T47D (cell line): ENCODE measurements at regions not wholly inside any gene's neighbourhood (a gene's known extent, or its start where the extent isn't known, plus 50 kb on each side); places are given as distances from the start of the nearest gene placed in this dataset.
"Not testable (repeated sequence)": the region's sequence is repeated elsewhere in the genome, so short reads cannot be mapped to it uniquely, and the experiment has no call there.

Experiments used
- DNase-seq, 2 experiments: peaks; one replicate each; pipeline versions ENCODE4 v3.0.0 to v3.0.0-alpha.2; 2011 to 2012; ENCODE audit warnings: low read depth in 1 of 2, low spot score in 1 of 2
- JUND ChIP-seq: IDR thresholded peaks from 2 replicates; pipeline ENCODE4 v1.6.1; 2012; ENCODE audit warnings: low read depth
- in situ Hi-C: cut with HindIII; loops from 2 replicates; pipeline ENCODE4 v1.10.0; 2016; ENCODE audit warnings: low sequenced_read_pairs, low pct_unique_long_range_greater_than_20kb

GRCh38 chrX:87397103-87397886 lies 120.3 kb upstream of the KLHL4 start:
- no peak for DNase-seq
- no peak for TF ChIP-seq JUND
- in situ Hi-C loops, result no loop called here

GRCh38 chrX:87402256-87402655 lies 115.3 kb upstream of the KLHL4 start:
- DNase-seq, result no peak
- no peak for TF ChIP-seq JUND
- in situ Hi-C loops, result no loop called here

- DNase-seq, result no peak
- no peak for TF ChIP-seq JUND
- in situ Hi-C loops, result no loop called here
These were observed 114.1 kb upstream of the KLHL4 start for GRCh38 chrX:87403551-87403950.

GRCh38 chrX:87409113-87409841 lies 108.3 kb upstream of the KLHL4 start:
- in situ Hi-C loops, result no loop called here
- peak in 1 of 2 experiments; percentile 48 for DNase-seq

GRCh38 chrX:87425618-87426017 lies 92.0 kb upstream of the KLHL4 start:
- no peak for TF ChIP-seq JUND

More at GRCh38 chrX:87409113-87409841, 108.3 kb upstream of the KLHL4 start:
- TF ChIP-seq JUND, result no peak

GRCh38 chrX:87434618-87435017 lies 83.0 kb upstream of the KLHL4 start:
- no peak for DNase-seq
- TF ChIP-seq JUND, result no peak
- in situ Hi-C loops, result no loop called here

More at GRCh38 chrX:87425618-87426017, 92.0 kb upstream of the KLHL4 start:
- no peak for DNase-seq
- in situ Hi-C loops, result no loop called here

- DNase-seq, in situ Hi-C loops: not testable (repeated sequence)
These were observed 69.0 kb upstream of the KLHL4 start for GRCh38 chrX:87448613-87449012.

GRCh38 chrX:87465757-87466156 lies 51.8 kb upstream of the KLHL4 start:
- in situ Hi-C loops, result not testable (repeated sequence)

More at GRCh38 chrX:87465757-87466156, 51.8 kb upstream of the KLHL4 start:
- DNase-seq, result not testable (repeated sequence)
